HCT116 (cell line): ENCODE measurements at regions not wholly inside any gene's neighbourhood (a gene's known extent, or its start where the extent isn't known, plus 50 kb on each side); places are given as distances from the start of the nearest gene placed in this dataset.

Experiments used
- ATAC-seq: fragments of 200-7000 bp; cut with Tn5 transposase; 2 replicates; pipeline ENCODE4 v1.9.1; 2020; ENCODE audit warnings: mild to moderate bottlenecking, moderate library complexity
- BruUV-seq: library from RNA; stranded (reverse); fragments of 400-500 nt; replicated peaks from 2 replicates; lab custom pipeline; 2021; lab: Mats Ljungman, UMichigan
- CTCF ChIA-PET: fragments of 300-600 bp; sonication (Branson Sonifier 250); formaldehyde crosslinking; loops from one replicate; lab custom pipeline; 2021; ENCODE audit warnings: antibody characterized with exemption; lab: Charles Lee
- POLR2A ChIA-PET: fragments of 300-600, 350-600 bp; sonication (Branson Sonifier 250); formaldehyde crosslinking; loops from one replicate; lab custom pipeline; 2021; ENCODE audit warnings: antibody characterized with exemption; lab: Charles Lee
- RAD21 ChIA-PET, 2 experiments: fragments of 300-600 bp; sonication (Branson Sonifier 250); formaldehyde crosslinking; loops; one replicate each; lab custom pipeline; 2023; ENCODE audit warnings: low total read pairs in 2 of 2; ENCODE audit not compliant: uncharacterized antibody in 2 of 2, unreplicated experiment in 2 of 2, low non-redundant PET in 1 of 2; lab: Charles Lee
- DNase-seq: peaks from one replicate; pipeline ENCODE4 v3.0.0-alpha.2; 2010; ENCODE audit warnings: low read depth, low spot score
- H2AFZ ChIP-seq: fragments of 200-600 bp; shearing (Covaris generic), sonication (generic); 2 replicates; pipeline ENCODE4 v1.6.1; 2017; ENCODE audit warnings: low read depth, mixed run types, mixed read lengths, antibody characterized with exemption, low read length; ENCODE audit not compliant: poor library complexity, severe bottlenecking
- H3K27ac ChIP-seq: 2 replicates; pipeline ENCODE4 v1.5.1; 2012; ENCODE audit warnings: low read depth, low read length
- H3K27me3 ChIP-seq: fragments of 200-600 bp; sonication (generic); 2 replicates; pipeline ENCODE4 v1.6.1; 2016; ENCODE audit warnings: mixed run types, low read length, mixed read lengths; ENCODE audit not compliant: insufficient read depth
- H3K36me3 ChIP-seq, 2 experiments: fragments of 200-500 bp in 1 of 2; fragments of 200-600 bp in 1 of 2; sonication (Bioruptor generic) in 1 of 2; sonication (generic) in 1 of 2; 2 replicates each; pipeline versions ENCODE4 v1.5.1 to v1.6.1; 2014 to 2016; ENCODE audit warnings: low read length in 2 of 2, inconsistent platforms in 1 of 2, mixed read lengths in 1 of 2, mixed run types in 1 of 2; ENCODE audit not compliant: insufficient read depth in 2 of 2, control insufficient read depth in 1 of 2
- H3K4me1 ChIP-seq, 2 experiments: fragments of 200-600 bp in 1 of 2; sonication (generic) in 1 of 2; 2 replicates each; pipeline versions ENCODE4 v1.5.1 to v1.6.1; 2012 to 2017; ENCODE audit warnings: low read length in 2 of 2, inconsistent platforms in 1 of 2, mild to moderate bottlenecking in 1 of 2, mixed read lengths in 1 of 2, mixed run types in 1 of 2, moderate library complexity in 1 of 2; ENCODE audit not compliant: insufficient read depth in 2 of 2, control insufficient read depth in 1 of 2
- H3K4me2 ChIP-seq: fragments of 200-600 bp; sonication (generic); 2 replicates; pipeline ENCODE4 v1.6.1; 2017; ENCODE audit warnings: mixed run types, low read length, mixed read lengths
- H3K4me3 ChIP-seq, 2 experiments: fragments of 200-600 bp in 1 of 2; sonication (generic) in 1 of 2; replicated peaks in 1 of 2; 2 replicates each; pipeline ENCODE4 v1.5.1; 2011 to 2016; ENCODE audit warnings: low read length in 2 of 2, control low read depth in 1 of 2, low read depth in 1 of 2, mild to moderate bottlenecking in 1 of 2, mixed read lengths in 1 of 2, mixed run types in 1 of 2
- H3K79me2 ChIP-seq: fragments of 200-600 bp; sonication (generic); 2 replicates; pipeline ENCODE4 v1.6.1; 2017; ENCODE audit warnings: mild to moderate bottlenecking, mixed run types, low read length, moderate library complexity, mixed read lengths; ENCODE audit not compliant: insufficient read depth
- H3K9ac ChIP-seq: fragments of 200-600 bp; sonication (generic); 2 replicates; pipeline ENCODE4 v1.6.1; 2016; ENCODE audit warnings: low read length, mixed read lengths
- H3K9me2 ChIP-seq: fragments of 200-600 bp; sonication (generic), shearing (Covaris generic); 2 replicates; pipeline ENCODE4 v1.6.1; 2017; ENCODE audit warnings: mixed run types, mild to moderate bottlenecking, moderate library complexity; ENCODE audit not compliant: insufficient read depth
- H3K9me3 ChIP-seq, 2 experiments: fragments of 200-500 bp in 1 of 2; fragments of 200-600 bp in 1 of 2; sonication (Bioruptor generic) in 1 of 2; sonication (generic) in 1 of 2; 2 replicates each; pipeline ENCODE4 v1.6.1; 2014 to 2017; ENCODE audit warnings: low read length in 2 of 2, mixed read lengths in 2 of 2, inconsistent platforms in 1 of 2, low read depth in 1 of 2, mild to moderate bottlenecking in 1 of 2, mixed run types in 1 of 2, moderate library complexity in 1 of 2; ENCODE audit not compliant: control insufficient read depth in 1 of 2, insufficient read depth in 1 of 2
- H4K20me1 ChIP-seq: fragments of 200-600 bp; sonication (generic), shearing (Covaris generic); 2 replicates; pipeline ENCODE4 v1.6.1; 2017; ENCODE audit warnings: mixed run types, mild to moderate bottlenecking, moderate library complexity; ENCODE audit not compliant: insufficient read depth
- ATF3 ChIP-seq: IDR thresholded peaks from 2 replicates; pipeline ENCODE4 v1.6.1; 2012
- CTCF ChIP-seq, 3 experiments: fragments of 200-600 bp in 1 of 3; sonication (generic) in 1 of 3; IDR thresholded peaks in 2 of 3; conservative IDR thresholded peaks in 1 of 3; 2 replicates each; pipeline ENCODE4 v1.5.1; 2012 to 2017; ENCODE audit warnings: low read depth in 2 of 3, low read length in 2 of 3, antibody characterized with exemption in 1 of 3, borderline replicate concordance in 1 of 3, control low read depth in 1 of 3, mild to moderate bottlenecking in 1 of 3, mixed read lengths in 1 of 3, mixed run types in 1 of 3, moderate library complexity in 1 of 3; ENCODE audit not compliant: insufficient read depth in 1 of 3
- EGR1 ChIP-seq: IDR thresholded peaks from 2 replicates; pipeline ENCODE4 v1.6.1; 2012; ENCODE audit warnings: low read depth
- EZH2 ChIP-seq: fragments of 200-600 bp; sonication (generic); IDR thresholded peaks from 2 replicates; pipeline ENCODE4 v1.6.1; 2017; ENCODE audit warnings: antibody characterized with exemption, mixed run types
- EZH2phosphoT487 ChIP-seq: fragments of 200-600 bp; IDR thresholded peaks from 2 replicates; pipeline ENCODE4 v1.6.1; 2018; ENCODE audit warnings: antibody characterized with exemption, borderline replicate concordance
- MAX ChIP-seq: IDR thresholded peaks from 2 replicates; pipeline ENCODE4 v1.6.1; 2012
- POLR2A ChIP-seq: IDR thresholded peaks from 2 replicates; pipeline ENCODE4 v1.7.0; 2011; ENCODE audit warnings: borderline replicate concordance; ENCODE audit not compliant: insufficient read depth, insufficient read length; ENCODE audit errors: extremely low read depth
- REST ChIP-seq: IDR thresholded peaks from 2 replicates; pipeline ENCODE4 v1.6.1; 2012; ENCODE audit warnings: low read depth
- SIN3A ChIP-seq: IDR thresholded peaks from 2 replicates; pipeline ENCODE4 v1.6.1; 2012; ENCODE audit warnings: low read depth
- SP1 ChIP-seq: IDR thresholded peaks from 2 replicates; pipeline ENCODE4 v1.6.1; 2012; ENCODE audit warnings: low read depth
- SRF ChIP-seq: IDR thresholded peaks from 2 replicates; pipeline ENCODE4 v1.6.1; 2012; ENCODE audit warnings: low read depth
- TCF7L2 ChIP-seq: IDR thresholded peaks from 2 replicates; pipeline ENCODE4 v1.7.0; 2011; ENCODE audit warnings: borderline replicate concordance, inconsistent platforms; ENCODE audit not compliant: insufficient read depth, insufficient read length; ENCODE audit errors: extremely low read depth
- YY1 ChIP-seq: IDR thresholded peaks from 2 replicates; pipeline ENCODE4 v1.6.1; 2011; ENCODE audit warnings: low read length, low read depth, moderate library complexity, mild to moderate bottlenecking; ENCODE audit not compliant: insufficient replicate concordance; ENCODE audit errors: extremely low read depth
- ZNF274 ChIP-seq: fragments of 200-500 bp; sonication (Bioruptor generic); IDR thresholded peaks from 2 replicates; pipeline ENCODE4 v1.6.1; 2014; ENCODE audit warnings: mild to moderate bottlenecking, low read depth, low read length, inconsistent platforms
- intact Hi-C: fragments of 100-400 bp; cut with micrococcal nuclease; formaldehyde crosslinking; loops from 2 replicates; pipeline ENCODE4 v1.10.0; 2022

- Histone ChIP-seq H3K9ac (no peak overlapping the region), H3K27me3 (no peaks in the 10 kb centered on the region), H3K27ac (no peak overlapping the region), H2AFZ (no peak overlapping the region), H3K4me3 (no peak overlapping the region), H3K9me2 (no peaks in the 10 kb centered on the region), H3K4me1 (peaks cover 0 to 26% of the 10 kb centered on the region in 2 experiments), H3K4me2 (no peak overlapping the region), H4K20me1 (no peaks in the 10 kb centered on the region), H3K36me3 (no peaks in the 10 kb centered on the region), H3K79me2 (no peaks in the 10 kb centered on the region), H3K9me3 (peaks cover 0 to 3% of the 10 kb centered on the region in 2 experiments; a peak in 1 of 4 replicates)
- POLR2A ChIA-PET: no interaction called here
- ATAC-seq (no peak), DNase-seq (no peak)
- RAD21 ChIA-PET: no interaction called here
- CTCF ChIA-PET: no interaction called here
- no TSS peak for BruUV-seq
- TF ChIP-seq EGR1 (no peak), ATF3 (no peak), SP1 (no peak), SIN3A (no peak), SRF (no peak), ZNF274 (no peak), REST (no peak), EZH2phosphoT487 (no peak), EZH2 (no peak), POLR2A (no peak), TCF7L2 (no peak), CTCF (IDR thresholded peaks at IDR 0.05 in 2 of 3, conservative IDR thresholded peaks at IDR 0.05 in 1 of 3; ENCODE audit: borderline replicate concordance in 1 of 3, insufficient read depth in 1 of 3, low read depth in 2 of 3, low read length in 2 of 3) (no peak), YY1 (no peak), MAX (no peak)
- intact Hi-C loops: no loop called here
Observed at GRCh38 chr20:47981222-47981621, 195.9 kb upstream of the SULF2 start.
